ENCODE measurements at regions not wholly inside any gene's neighbourhood (a gene's known extent, or its start where the extent isn't known, plus 50 kb on each side); places are given as distances from the start of the nearest gene placed in this dataset.

DNA sequence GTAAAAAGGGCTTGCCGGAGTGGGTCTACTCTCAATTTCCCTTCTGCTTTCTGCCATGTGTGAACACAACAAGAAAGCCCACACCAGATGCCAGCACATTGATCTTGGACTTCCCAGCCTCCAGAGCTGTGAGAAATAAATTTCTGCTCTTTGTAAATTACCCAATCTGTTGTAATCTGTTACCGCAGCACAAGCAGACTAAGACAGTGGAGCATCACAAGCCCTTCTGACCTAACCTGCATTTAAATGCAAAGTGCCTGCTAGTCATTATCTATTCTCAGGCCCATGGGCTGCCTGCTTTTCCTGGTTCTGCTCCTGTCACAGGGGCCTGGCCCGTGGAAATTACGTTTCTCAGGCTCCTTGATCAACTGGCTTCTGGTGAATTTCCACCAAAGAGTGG, 199.3 kb upstream of the AUTS2 start:
- TF ChIP-seq, protein P1, sequence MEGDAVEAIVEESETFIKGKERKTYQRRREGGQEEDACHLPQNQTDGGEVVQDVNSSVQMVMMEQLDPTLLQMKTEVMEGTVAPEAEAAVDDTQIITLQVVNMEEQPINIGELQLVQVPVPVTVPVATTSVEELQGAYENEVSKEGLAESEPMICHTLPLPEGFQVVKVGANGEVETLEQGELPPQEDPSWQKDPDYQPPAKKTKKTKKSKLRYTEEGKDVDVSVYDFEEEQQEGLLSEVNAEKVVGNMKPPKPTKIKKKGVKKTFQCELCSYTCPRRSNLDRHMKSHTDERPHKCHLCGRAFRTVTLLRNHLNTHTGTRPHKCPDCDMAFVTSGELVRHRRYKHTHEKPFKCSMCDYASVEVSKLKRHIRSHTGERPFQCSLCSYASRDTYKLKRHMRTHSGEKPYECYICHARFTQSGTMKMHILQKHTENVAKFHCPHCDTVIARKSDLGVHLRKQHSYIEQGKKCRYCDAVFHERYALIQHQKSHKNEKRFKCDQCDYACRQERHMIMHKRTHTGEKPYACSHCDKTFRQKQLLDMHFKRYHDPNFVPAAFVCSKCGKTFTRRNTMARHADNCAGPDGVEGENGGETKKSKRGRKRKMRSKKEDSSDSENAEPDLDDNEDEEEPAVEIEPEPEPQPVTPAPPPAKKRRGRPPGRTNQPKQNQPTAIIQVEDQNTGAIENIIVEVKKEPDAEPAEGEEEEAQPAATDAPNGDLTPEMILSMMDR (IDR thresholded peaks at IDR 0.05) = no peak
- TF ChIP-seq POLR2A (IDR thresholded peaks at IDR 0.05) = no peak
- TF ChIP-seq POLR2AphosphoS5 (IDR thresholded peaks at IDR 0.05) = no peak
